ENCODE measurements at regions not wholly inside any gene's neighbourhood (a gene's known extent, or its start where the extent isn't known, plus 50 kb on each side); places are given as distances from the start of the nearest gene placed in this dataset.
A peak's percentile ranks its signal among the peaks of the same experiment; 100 is the strongest.

GRCh38 chr3:43175541-43175940 is 69.7 kb upstream of the POMGNT2 start:
- no peak overlapping the region for H3K4me2 ChIP-seq (ENCODE audit: low read length)
- peaks cover 9% of the 10 kb centered on the region for H3F3A ChIP-seq (ENCODE audit: low read length, unreplicated experiment)
- BruUV-seq (replicated peaks): no TSS peak
- ChIA-PET POLR2A (ENCODE audit: unreplicated experiment) (no interaction called here), CTCF (interaction anchor here (0.6 kb wide), 1 partner anchor 104 kb away, joined by 3 read pairs; no protein-coding TSS in a partner anchor)
- H3K4me3 ChIP-seq (ENCODE audit: low read length): no peak overlapping the region
- peaks cover 10% of the 10 kb centered on the region; the same call in 1 of the 2 replicates for H3K36me3 ChIP-seq (ENCODE audit: low read depth, low read length)
- H3K9me3 ChIP-seq (ENCODE audit: low read length): peaks cover 11% of the 10 kb centered on the region
- H3K9me2 ChIP-seq (replicated peaks; ENCODE audit: low read length): no peaks in the 10 kb centered on the region
- H3K4me1 ChIP-seq (ENCODE audit: insufficient read depth, low read length): peaks cover 33% of the 10 kb centered on the region
- no peak for TF ChIP-seq CTCF (conservative IDR thresholded peaks at IDR 0.05; ENCODE audit: low read depth, low read length)
- no peak for TF ChIP-seq EZH2phosphoT487 (IDR thresholded peaks at IDR 0.05; ENCODE audit: borderline replicate concordance, low read length)
- TF ChIP-seq EZH2 (IDR thresholded peaks at IDR 0.05; ENCODE audit: low read length, unreplicated experiment): no peak
- ATAC-seq: no peak
- no peak overlapping the region for H3K27ac ChIP-seq (ENCODE audit: low read length)
- no peaks in the 10 kb centered on the region for H3K27me3 ChIP-seq (ENCODE audit: low read length)
- DNase-seq: no peak
- intact Hi-C loops (cut with micrococcal nuclease): loop anchor here (5.0 kb wide), 1 partner anchor 37 kb away; no protein-coding TSS in a partner anchor
- H3K79me2 ChIP-seq (ENCODE audit: low read length): no peaks in the 10 kb centered on the region
- no peak overlapping the region for H3K9ac ChIP-seq (ENCODE audit: low read length)
- H2AFZ ChIP-seq (ENCODE audit: low read length): no peak overlapping the region
- no peaks in the 10 kb centered on the region for H4K20me1 ChIP-seq (ENCODE audit: low read length)

- Histone ChIP-seq H4K20me1 (ENCODE audit: low read length) (no peaks in the 10 kb centered on the region), H3K27me3 (ENCODE audit: low read length) (no peaks in the 10 kb centered on the region), H2AFZ (ENCODE audit: low read length) (no peak overlapping the region), H3K4me1 (ENCODE audit: insufficient read depth, low read length) (peaks cover 18% of the 10 kb centered on the region), H3K79me2 (ENCODE audit: low read length) (no peaks in the 10 kb centered on the region), H3F3A (ENCODE audit: low read length, unreplicated experiment) (no peaks in the 10 kb centered on the region), H3K9me2 (replicated peaks; ENCODE audit: low read length) (no peaks in the 10 kb centered on the region), H3K9me3 (ENCODE audit: low read length) (peaks cover 11% of the 10 kb centered on the region), H3K27ac (ENCODE audit: low read length) (no peak overlapping the region), H3K4me2 (ENCODE audit: low read length) (no peak overlapping the region), H3K9ac (ENCODE audit: low read length) (no peak overlapping the region), H3K4me3 (ENCODE audit: low read length) (no peak overlapping the region), H3K36me3 (ENCODE audit: low read depth, low read length) (peaks cover 10% of the 10 kb centered on the region; the same call in 1 of the 2 replicates)
- DNase-seq (no peak), ATAC-seq (no peak)
- POLR2A ChIA-PET (ENCODE audit: unreplicated experiment): no interaction called here
- TF ChIP-seq EZH2phosphoT487 (IDR thresholded peaks at IDR 0.05; ENCODE audit: borderline replicate concordance, low read length): no peak
- TF ChIP-seq CTCF (conservative IDR thresholded peaks at IDR 0.05; ENCODE audit: low read depth, low read length): no peak
- CTCF ChIA-PET: no interaction called here
- intact Hi-C loops (cut with micrococcal nuclease): no loop called here
- no TSS peak for BruUV-seq (replicated peaks)
Observed at GRCh38 chr3:43173949-43174348, 68.1 kb upstream of the POMGNT2 start.

- ChIA-PET POLR2A (ENCODE audit: unreplicated experiment) (interaction anchor here (0.9 kb wide), 1 partner anchor 10 kb away, joined by 4 read pairs; no protein-coding TSS in a partner anchor), CTCF (interaction anchor here (0.6 kb wide), 1 partner anchor 52 kb away, joined by 3 read pairs; no protein-coding TSS in a partner anchor)
- DNase-seq (peak; percentile 56), ATAC-seq (peak; percentile 77)
- Histone ChIP-seq H2AFZ (ENCODE audit: low read length) (no peak overlapping the region), H3K4me2 (ENCODE audit: low read length) (no peak overlapping the region), H3K79me2 (ENCODE audit: low read length) (no peaks in the 10 kb centered on the region), H3K36me3 (ENCODE audit: low read depth, low read length) (peaks cover 12% of the 10 kb centered on the region; the same call in 1 of the 2 replicates), H3F3A (ENCODE audit: low read length, unreplicated experiment) (no peaks in the 10 kb centered on the region), H3K4me1 (ENCODE audit: insufficient read depth, low read length) (peaks cover 10% of the 10 kb centered on the region), H4K20me1 (ENCODE audit: low read length) (no peaks in the 10 kb centered on the region), H3K27me3 (ENCODE audit: low read length) (no peaks in the 10 kb centered on the region), H3K9me3 (ENCODE audit: low read length) (peaks cover 15% of the 10 kb centered on the region), H3K9me2 (replicated peaks; ENCODE audit: low read length) (no peaks in the 10 kb centered on the region), H3K27ac (ENCODE audit: low read length) (peak overlapping the region; percentile 53), H3K9ac (ENCODE audit: low read length) (no peak overlapping the region; the same call in 1 of the 2 replicates), H3K4me3 (ENCODE audit: low read length) (no peak overlapping the region)
- BruUV-seq (replicated peaks): no TSS peak
- no peak for TF ChIP-seq CTCF (conservative IDR thresholded peaks at IDR 0.05; ENCODE audit: low read depth, low read length)
- no peak for TF ChIP-seq EZH2 (IDR thresholded peaks at IDR 0.05; ENCODE audit: low read length, unreplicated experiment)
- no peak for TF ChIP-seq EZH2phosphoT487 (IDR thresholded peaks at IDR 0.05; ENCODE audit: borderline replicate concordance, low read length)
- intact Hi-C loops (cut with micrococcal nuclease): no loop called here
Observed at GRCh38 chr3:43171748-43172147, 65.9 kb upstream of the POMGNT2 start.
